GM13977 (cell line): ENCODE measurements at regions not wholly inside any gene's neighbourhood (a gene's known extent, or its start where the extent isn't known, plus 50 kb on each side); places are given as distances from the start of the nearest gene placed in this dataset.

Source experiments
- DNase-seq: peaks from one replicate; pipeline ENCODE4 v3.0.0; 2012; ENCODE audit warnings: low spot score
- CTCF ChIP-seq: IDR thresholded peaks from 2 replicates; pipeline ENCODE4 v1.5.1; 2012; ENCODE audit warnings: mild to moderate bottlenecking, control low read depth; ENCODE audit not compliant: insufficient read depth; ENCODE audit errors: extremely low read depth, missing control alignments
- in situ Hi-C: fragments of 300-500 bp; cut with MboI; formaldehyde crosslinking; loops from one replicate; pipeline ENCODE4 v1.12.0; 2022; ENCODE audit warnings: low sequenced_read_pairs, low pct_unique_long_range_greater_than_20kb, mixed read lengths, inconsistent platforms; ENCODE audit not compliant: unreplicated experiment

DNA sequence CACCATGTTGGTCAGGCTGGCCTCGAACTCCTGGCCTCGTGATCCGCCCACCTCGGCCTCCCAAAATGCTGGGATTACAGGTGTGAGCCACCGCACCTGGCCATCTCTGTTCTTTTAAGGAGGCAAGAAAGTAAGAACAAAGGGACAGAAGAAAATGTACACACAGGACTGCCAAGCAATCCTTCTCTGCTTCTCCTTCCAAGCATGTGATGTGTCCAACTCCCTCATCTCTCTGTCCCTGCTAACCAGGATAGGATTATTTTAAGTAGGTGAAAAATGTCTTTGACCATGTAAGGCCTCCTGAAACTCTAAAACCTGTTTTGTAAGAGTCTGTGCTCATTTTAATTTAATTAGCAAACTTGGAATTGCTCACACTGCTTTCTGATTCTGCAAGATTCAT, 89.3 kb upstream of the ATL2 start:
- in situ Hi-C loops, result no loop called here
- no peak for TF ChIP-seq CTCF
- DNase-seq, result no peak

GRCh38 chr2:38465789-38466127, 88.7 kb upstream of the ATL2 start:
- in situ Hi-C loops, result no loop called here
- DNase-seq, result peak; percentile 66
- TF ChIP-seq CTCF, result peak; percentile 69

DNA sequence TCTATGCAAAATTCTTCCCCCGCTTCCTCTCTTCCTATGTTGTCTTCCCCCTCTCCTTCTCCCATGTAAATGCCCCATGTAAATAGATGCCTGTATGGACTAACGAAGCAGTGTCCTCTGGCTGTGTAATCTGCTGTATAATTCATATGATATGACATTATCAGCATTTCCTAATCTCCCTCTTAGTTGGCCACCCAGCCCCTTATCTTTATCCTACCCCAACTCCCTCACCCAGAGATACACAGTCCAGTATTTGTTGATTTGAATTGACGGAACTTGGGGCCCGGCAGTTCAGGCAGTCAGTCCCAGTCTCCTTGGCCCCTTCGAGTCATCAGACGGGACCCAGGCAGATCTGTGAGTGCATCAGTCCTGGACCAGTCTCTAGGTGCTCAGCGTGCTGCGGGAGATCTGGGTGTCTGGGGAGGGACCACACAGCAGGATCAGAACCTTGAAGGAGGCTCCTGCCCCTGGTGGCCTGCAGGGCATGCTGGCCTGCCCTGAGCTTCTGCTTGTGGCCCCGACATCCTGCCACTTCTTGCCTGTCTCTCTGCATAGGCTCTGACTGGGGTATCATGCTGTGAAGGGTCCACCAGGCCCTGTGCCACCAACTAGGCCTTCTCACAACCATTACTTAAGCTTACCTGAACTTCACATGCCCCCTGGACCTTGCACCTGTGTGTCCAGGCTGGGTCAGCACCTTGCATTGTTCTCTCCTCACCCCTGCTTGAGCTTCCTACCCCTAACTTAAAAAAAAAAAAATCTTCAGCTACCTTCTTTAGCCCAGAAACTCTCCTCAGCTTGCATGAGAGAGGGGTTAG, 88.1 kb upstream of the ATL2 start:
- TF ChIP-seq CTCF, result no peak
- DNase-seq, result no peak
- in situ Hi-C loops, result no loop called here

- no peak for DNase-seq
- no peak for TF ChIP-seq CTCF
- in situ Hi-C loops, result no loop called here
Measured at GRCh38 chr2:38463752-38464151, 86.7 kb upstream of the ATL2 start.

- no peak for TF ChIP-seq CTCF
- DNase-seq, result no peak
- in situ Hi-C loops, result no loop called here
Measured at GRCh38 chr2:38462121-38462661, 85.1 kb upstream of the ATL2 start.

DNA sequence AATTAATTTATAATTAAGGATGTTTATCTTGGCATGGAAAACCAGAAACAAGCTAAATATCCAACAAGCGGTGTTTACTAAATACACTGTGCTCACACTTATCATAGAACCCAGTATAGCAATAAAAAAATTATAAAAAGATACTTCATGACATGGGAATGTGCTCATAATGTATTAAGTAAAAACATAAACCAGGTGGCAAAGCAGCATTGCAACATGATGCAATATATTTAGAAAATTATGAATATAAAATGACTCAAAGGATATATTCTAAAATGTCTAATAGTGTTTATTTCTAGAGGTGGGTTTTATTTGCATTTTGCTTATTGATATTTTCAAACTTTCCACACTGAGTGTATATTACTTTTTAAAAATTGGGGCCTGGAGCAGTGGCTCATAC, 84.4 kb upstream of the ATL2 start:
- TF ChIP-seq CTCF, result no peak
- no peak for DNase-seq
- in situ Hi-C loops, result no loop called here
